Panc1 (cell line): ENCODE measurements at regions not wholly inside any gene's neighbourhood (a gene's known extent, or its start where the extent isn't known, plus 50 kb on each side); places are given as distances from the start of the nearest gene placed in this dataset.

Experiments used
- ATAC-seq: fragments of 200-7000 bp; cut with Tn5 transposase; 2 replicates; pipeline ENCODE4 v1.9.1; 2020; ENCODE audit warnings: mild to moderate bottlenecking, moderate library complexity
- BruUV-seq: library from RNA; stranded (reverse); fragments of 400-500 nt; replicated peaks from 2 replicates; lab custom pipeline; 2021; lab: Mats Ljungman, UMichigan
- CTCF ChIA-PET: fragments of 300-600 bp; sonication (Branson Sonifier 250); formaldehyde crosslinking; loops from one replicate; lab custom pipeline; 2022; ENCODE audit warnings: antibody characterized with exemption; lab: Charles Lee
- POLR2A ChIA-PET: fragments of 300-600 bp; sonication (Branson Sonifier 250); formaldehyde crosslinking; loops from one replicate; lab custom pipeline; 2022; ENCODE audit warnings: antibody characterized with exemption; lab: Charles Lee
- DNase-seq: peaks from one replicate; pipeline ENCODE4 v3.0.0-alpha.2; 2010; ENCODE audit warnings: low read depth, low spot score
- H3K27ac ChIP-seq: 2 replicates; pipeline ENCODE4 v1.5.1; 2011; ENCODE audit warnings: mild to moderate bottlenecking, low read length, inconsistent platforms
- H3K27me3 ChIP-seq: fragments of 200-500 bp; sonication (Bioruptor generic); 2 replicates; pipeline ENCODE4 v1.6.0; 2014; ENCODE audit warnings: low read length, inconsistent platforms; ENCODE audit not compliant: control insufficient read depth, insufficient read depth
- H3K36me3 ChIP-seq: fragments of 200-500 bp; sonication (Bioruptor generic); 2 replicates; pipeline ENCODE4 v1.5.1; 2014; ENCODE audit warnings: inconsistent platforms, mild to moderate bottlenecking, low read length, moderate library complexity; ENCODE audit not compliant: control insufficient read depth, insufficient read depth
- H3K4me1 ChIP-seq: 2 replicates; pipeline ENCODE4 v1.5.1; 2011; ENCODE audit warnings: inconsistent platforms, mild to moderate bottlenecking, low read length, moderate library complexity; ENCODE audit not compliant: control insufficient read depth, insufficient read depth
- H3K4me3 ChIP-seq, 2 experiments: 2 replicates each; pipeline ENCODE4 v1.5.1; 2011 to 2012; ENCODE audit warnings: low read depth in 2 of 2, low read length in 2 of 2, mild to moderate bottlenecking in 2 of 2, inconsistent platforms in 1 of 2, moderate library complexity in 1 of 2
- H3K9me3 ChIP-seq: fragments of 200-500 bp; sonication (Bioruptor generic); 2 replicates; pipeline ENCODE4 v1.5.1; 2014; ENCODE audit warnings: low read depth, mild to moderate bottlenecking, inconsistent platforms, low read length, moderate library complexity; ENCODE audit not compliant: control insufficient read depth, insufficient read depth
- CTCF ChIP-seq: fragments of 450-650 bp; IDR thresholded peaks from 2 replicates; pipeline ENCODE4 v1.5.1; 2017; ENCODE audit warnings: mild to moderate bottlenecking
- POLR2AphosphoS5 ChIP-seq: IDR thresholded peaks from 2 replicates; pipeline ENCODE4 v1.6.1; 2012; ENCODE audit warnings: mild to moderate bottlenecking, low read depth, low read length, moderate library complexity
- REST ChIP-seq, 2 experiments: IDR thresholded peaks; 2 replicates each; pipeline ENCODE4 v1.6.1; 2011 to 2012; ENCODE audit warnings: low read depth in 2 of 2, control low read depth in 1 of 2, low read length in 1 of 2, mild to moderate bottlenecking in 1 of 2, moderate library complexity in 1 of 2; ENCODE audit not compliant: insufficient read depth in 1 of 2
- SIN3A ChIP-seq: IDR thresholded peaks from 2 replicates; pipeline ENCODE4 v1.6.1; 2012; ENCODE audit warnings: low read depth, mild to moderate bottlenecking, low read length, moderate library complexity, borderline replicate concordance; ENCODE audit not compliant: insufficient read depth
- TCF7L2 ChIP-seq: IDR thresholded peaks from 2 replicates; pipeline ENCODE4 v1.6.1; 2011; ENCODE audit warnings: mild to moderate bottlenecking, low read depth, low read length, inconsistent platforms
- in situ Hi-C: cut with HindIII; loops from 2 replicates; pipeline ENCODE4 v1.10.0; 2016; ENCODE audit warnings: low sequenced_read_pairs, low pct_unique_long_range_greater_than_20kb
- intact Hi-C: fragments of 100-400 bp; cut with micrococcal nuclease; formaldehyde crosslinking; loops from one replicate; pipeline ENCODE4 v1.10.0; 2022; ENCODE audit not compliant: unreplicated experiment

- no peak overlapping the region for H3K4me3 ChIP-seq
- POLR2A ChIA-PET = no interaction called here
- H3K27ac ChIP-seq = no peak overlapping the region
- H3K4me1 ChIP-seq = no peaks in the 10 kb centered on the region
- CTCF ChIA-PET = no interaction called here
- H3K27me3 ChIP-seq = no peaks in the 10 kb centered on the region
- TF ChIP-seq TCF7L2 (no peak), CTCF (no peak), POLR2AphosphoS5 (no peak), REST (IDR thresholded peaks at IDR 0.05; ENCODE audit: insufficient read depth in 1 of 2, low read depth in 2 of 2, low read length in 1 of 2) (no peak), SIN3A (no peak)
- no peaks in the 10 kb centered on the region for H3K9me3 ChIP-seq
- in situ Hi-C loops (no loop called here), intact Hi-C loops (no loop called here)
- BruUV-seq = no TSS peak
- no peak for DNase-seq
- no peaks in the 10 kb centered on the region for H3K36me3 ChIP-seq
- ATAC-seq = no peak
Measured at GRCh38 chr14:89720076-89720687, 234.3 kb downstream of the EFCAB11 start.

- no peak for DNase-seq
- in situ Hi-C loops (no loop called here), intact Hi-C loops (no loop called here)
- ChIA-PET POLR2A (no interaction called here), CTCF (no interaction called here)
- H3K27me3 ChIP-seq = no peaks in the 10 kb centered on the region
- TF ChIP-seq POLR2AphosphoS5 = no peak
- no peak for TF ChIP-seq SIN3A
- H3K4me1 ChIP-seq = no peaks in the 10 kb centered on the region
- BruUV-seq = no TSS peak
- ATAC-seq = no peak
- no peaks in the 10 kb centered on the region for H3K36me3 ChIP-seq
- H3K27ac ChIP-seq = no peak overlapping the region
- H3K4me3 ChIP-seq = no peak overlapping the region
- no peaks in the 10 kb centered on the region for H3K9me3 ChIP-seq
Measured at GRCh38 chr14:89719366-89720075, 235.0 kb downstream of the EFCAB11 start.
